Stimulated activated CD8-positive, alpha-beta memory T cell treated with anti-CD3 and anti-CD28 coated beads, Interleukin-15, amount 100 ng/mL, for 4 hours (primary cell): ENCODE measurements at regions not wholly inside any gene's neighbourhood (a gene's known extent, or its start where the extent isn't known, plus 50 kb on each side); places are given as distances from the start of the nearest gene placed in this dataset.

Experiments
- DNase-seq, 2 donors: peaks; one replicate each; pipeline ENCODE4 v3.0.0-alpha.2; 2020; ENCODE audit warnings: low read depth in 2 of 2

DNA sequence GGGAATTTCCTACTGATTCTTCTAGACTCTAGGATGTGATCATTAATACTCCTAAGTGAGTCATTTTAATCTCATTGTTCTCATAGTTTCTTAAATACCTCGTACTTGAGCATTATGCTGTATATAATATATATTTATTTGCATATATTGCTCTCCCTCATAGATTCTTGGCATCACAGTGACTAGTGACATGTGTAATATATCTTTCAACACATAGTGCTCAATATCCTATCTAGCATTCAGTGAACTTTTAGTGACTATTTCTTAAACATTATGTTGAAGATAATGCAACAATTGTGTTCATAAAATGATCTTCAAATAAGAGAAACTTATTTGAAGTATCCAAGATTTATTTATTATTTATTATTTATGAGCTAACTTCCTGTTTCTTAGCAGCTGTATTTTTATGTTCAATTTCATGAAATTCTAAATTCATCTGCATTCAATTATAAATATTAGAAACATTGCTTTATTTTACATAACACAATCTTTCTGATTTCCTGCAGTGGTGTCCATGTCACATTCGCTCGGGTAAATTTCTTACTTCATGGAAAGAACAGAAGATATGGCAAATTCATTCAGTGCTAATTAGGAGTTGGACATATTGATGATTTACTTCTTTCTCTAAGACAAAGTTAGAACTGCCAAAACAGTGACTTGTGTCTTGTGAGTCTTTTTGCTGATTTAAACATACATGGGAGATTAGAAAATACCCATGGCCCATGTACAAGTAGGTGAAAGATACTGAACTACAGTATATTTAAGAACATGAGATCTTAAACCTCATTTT lies 1095.5 kb upstream of the IGFBP7 start:
- no peak for DNase-seq

DNA sequence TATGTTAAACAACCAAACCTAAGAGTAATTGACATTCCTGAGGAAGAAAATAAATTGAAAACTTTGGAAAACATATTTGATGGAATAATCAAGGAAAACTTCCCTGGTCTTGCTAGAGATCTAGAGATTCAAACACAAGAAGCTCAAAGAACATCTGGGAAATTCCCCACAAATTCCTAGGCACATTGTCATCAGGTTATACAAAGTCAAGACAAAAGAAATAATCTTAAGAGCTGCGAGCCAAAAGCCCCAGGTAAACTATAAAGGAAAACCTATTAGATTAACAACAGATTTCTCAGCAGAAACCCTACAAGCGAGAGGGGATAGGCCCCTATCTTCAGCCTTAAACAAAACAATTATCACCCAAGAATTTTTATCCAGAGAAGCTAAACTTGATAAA lies 1082.0 kb upstream of the IGFBP7 start:
- DNase-seq = no peak

DNA sequence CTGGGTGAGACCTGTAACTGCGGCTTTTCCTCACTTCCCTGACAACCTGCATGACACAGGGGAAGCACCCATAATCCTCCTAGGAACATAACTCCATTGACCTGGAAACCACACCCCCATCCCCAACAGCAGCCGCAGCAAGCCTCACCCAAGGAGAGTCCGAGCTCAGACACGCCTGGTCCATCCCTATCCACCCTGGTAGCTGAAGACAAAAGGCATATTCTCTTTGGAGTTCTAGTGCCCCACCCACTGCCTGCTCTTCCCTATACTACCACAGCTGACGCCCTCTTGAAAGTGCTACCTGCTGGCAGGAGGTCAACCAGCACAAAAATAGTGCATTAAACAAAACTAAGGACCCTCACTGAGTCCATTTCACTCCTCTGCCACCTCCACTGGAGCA lies 1080.9 kb upstream of the IGFBP7 start:
- no peak for DNase-seq

DNA sequence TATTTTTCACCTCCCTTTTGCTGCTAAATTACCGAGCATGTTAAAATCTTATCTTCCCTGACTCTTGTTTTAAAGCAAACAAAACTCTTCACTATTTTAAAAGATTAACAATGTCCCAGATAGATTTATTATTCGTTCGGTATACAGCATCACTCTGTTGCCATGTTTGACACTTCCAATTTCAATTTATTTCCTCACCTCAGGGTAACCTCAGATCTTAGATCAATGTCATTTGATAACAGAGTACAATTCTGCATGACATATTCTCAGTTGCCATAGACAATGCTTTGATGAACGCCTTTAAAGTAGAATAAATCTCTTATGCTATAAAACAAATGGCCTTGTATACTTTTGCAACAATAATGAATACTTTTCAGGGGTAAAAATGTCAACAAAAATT lies 1078.1 kb upstream of the IGFBP7 start:
- DNase-seq = no peak

GRCh38 chr4:58175024-58175423 lies 1064.8 kb upstream of the IGFBP7 start:
- no peak for DNase-seq

GRCh38 chr4:58166490-58166889 lies 1056.3 kb upstream of the IGFBP7 start:
- DNase-seq = no peak

DNA sequence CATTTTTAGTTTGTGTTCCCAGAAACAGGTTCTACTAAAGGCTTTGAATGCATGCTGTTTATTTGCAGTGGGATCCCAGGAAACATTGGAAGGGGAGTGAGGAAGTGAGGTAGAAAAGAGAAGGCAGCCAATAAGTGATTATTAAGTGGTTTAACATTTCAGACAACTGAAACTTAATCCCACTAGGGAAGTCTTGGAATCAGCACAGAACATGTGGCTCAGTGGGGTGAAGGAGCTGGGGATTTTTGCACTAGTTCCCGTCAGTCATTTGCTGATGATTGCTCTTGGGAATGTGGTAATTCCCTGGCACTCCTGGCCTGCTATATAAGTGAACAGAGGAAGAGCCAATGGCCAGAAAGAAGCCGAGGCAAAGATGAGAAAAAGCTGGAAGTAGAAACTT lies 1053.0 kb upstream of the IGFBP7 start:
- DNase-seq = no peak

DNA sequence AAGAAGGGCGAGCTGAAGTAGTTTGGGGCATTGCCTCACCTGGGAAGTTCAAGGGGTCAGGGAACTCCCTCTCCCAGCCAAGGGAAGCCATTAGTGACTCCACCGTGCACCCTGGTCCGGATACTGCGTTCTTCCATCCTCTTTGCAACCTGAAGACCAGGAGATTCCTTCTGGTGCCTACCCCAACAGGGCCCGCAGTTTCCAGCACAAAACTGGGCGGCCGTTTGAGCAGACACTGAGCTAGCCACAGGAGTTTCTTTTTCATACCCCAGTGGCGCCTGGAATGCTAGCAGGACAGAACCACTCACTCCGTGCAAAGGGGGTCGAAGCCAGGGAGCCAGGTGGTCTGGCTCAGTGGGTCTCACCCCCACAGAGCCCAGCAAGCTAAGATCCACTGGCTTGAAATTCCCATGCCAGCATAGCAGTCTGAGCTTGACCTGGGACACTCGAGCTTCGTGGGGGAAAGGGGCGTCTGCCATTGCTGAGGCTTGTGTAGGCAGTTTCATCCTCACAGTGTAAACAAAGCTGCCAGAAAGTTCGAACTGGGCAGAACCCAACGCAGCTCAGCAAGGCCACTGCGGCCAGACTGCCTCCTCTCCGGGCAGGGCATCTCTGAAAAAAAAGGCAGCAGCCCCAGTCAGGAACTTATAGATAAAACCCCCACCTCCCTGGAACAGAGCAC lies 1039.4 kb upstream of the IGFBP7 start:
- DNase-seq = no peak

- DNase-seq = no peak
Observed at GRCh38 chr4:58144721-58145120, 1034.5 kb upstream of the IGFBP7 start.

DNA sequence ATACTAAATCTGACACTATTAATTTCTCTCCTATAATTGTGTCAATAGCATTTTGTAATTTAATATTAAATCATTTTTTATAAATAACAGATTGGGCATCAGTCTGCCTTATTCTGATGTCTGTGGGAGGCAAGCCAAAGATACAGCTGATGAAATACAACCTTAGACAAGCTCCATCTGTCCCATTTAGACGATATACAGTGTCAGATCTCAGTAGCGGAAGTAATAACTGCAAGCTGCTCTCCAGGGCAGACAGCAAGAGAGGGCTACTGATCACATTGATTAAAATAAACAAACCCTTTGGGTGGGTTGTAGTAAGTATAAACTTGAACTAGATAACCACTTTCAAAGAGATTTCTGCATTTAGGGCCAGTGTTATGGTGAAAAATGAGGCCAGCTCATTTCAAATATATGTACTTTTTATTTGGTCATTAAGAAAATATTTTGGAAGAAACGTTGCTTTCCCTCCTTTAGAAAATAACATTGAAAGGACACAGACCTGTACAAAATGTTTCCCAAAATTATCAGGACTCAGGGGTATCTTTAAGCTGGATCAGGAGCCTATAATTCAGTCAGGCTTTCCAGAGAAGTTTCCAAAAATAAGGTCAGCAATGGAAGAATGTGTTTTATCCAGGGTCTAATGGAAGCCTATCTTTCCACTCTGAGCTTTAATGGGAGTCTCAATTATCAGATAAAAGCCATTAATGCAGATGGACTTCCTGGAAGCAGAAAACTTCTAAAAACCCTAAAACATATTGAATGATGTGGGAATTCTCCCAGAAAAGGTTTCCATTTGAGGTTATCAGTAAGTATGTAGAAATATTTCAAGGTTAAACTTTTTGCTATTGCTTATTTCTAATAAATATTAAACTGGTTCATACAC lies 1028.8 kb upstream of the IGFBP7 start:
- no peak for DNase-seq

DNA sequence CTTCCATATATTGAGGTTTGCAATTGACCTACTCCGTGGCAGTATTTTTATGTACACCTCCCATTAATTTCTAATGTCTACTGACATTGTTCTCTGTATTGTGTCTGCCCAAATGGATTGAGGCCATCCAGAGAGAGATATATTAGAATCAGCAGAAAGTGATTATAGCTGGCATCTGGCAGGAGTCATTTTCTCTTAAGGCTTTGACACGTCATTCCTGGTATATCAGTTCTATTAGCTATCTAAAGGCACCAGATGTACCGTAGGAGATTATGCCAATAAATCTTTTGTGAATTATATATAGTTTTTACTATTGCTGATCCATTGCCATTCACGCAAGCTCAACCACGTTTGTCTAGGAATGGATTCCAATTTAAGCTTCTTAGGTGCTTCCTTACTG lies 1026.4 kb upstream of the IGFBP7 start:
- no peak for DNase-seq

GRCh38 chr4:58127680-58128079 lies 1017.5 kb upstream of the IGFBP7 start:
- DNase-seq = no peak

DNA sequence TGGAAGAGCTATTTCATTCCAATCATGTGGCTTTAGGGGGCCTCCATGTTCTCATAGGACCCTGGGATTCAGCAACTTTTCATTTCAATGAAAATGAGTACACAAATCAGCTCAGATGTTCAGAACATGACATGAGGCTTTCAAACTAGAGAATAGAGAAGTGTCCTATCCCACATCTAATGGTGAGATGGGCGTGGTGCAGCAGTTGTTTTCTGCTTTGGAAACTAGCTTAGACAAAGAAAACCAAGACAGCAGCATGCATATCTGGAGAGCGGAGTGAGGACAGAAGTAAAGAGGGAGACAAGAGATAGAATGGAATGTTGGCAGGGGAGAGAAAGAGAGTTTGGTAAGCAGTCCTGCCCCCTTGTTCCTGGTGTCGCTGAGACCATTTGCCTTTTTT lies 1009.1 kb upstream of the IGFBP7 start:
- no peak for DNase-seq

- DNase-seq = no peak
Observed at GRCh38 chr4:58113126-58113525, 1002.9 kb upstream of the IGFBP7 start.

- DNase-seq = no peak
Observed at GRCh38 chr4:58111818-58112217, 1001.6 kb upstream of the IGFBP7 start.

DNA sequence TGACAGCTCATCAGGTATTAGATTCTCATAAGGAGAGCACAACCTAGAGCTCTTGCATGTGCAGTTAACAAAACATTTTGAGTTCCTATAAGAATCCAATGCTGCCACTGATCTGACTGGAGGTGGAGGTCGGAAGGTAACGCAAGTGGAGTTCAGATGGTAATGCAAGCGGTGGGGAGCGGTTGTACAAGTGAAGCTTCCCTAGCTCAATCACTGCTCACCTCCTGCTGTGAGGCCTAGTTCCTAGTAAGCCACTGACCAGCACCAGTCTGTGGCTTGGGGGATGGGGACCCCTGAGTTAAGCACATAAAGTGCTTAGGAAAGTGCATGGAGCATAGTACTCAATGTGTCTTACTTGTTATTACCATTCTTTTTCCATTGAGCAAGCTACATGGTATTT lies 983.2 kb upstream of the IGFBP7 start:
- no peak for DNase-seq

GRCh38 chr4:58090539-58090938 lies 980.4 kb upstream of the IGFBP7 start:
- no peak for DNase-seq

DNA sequence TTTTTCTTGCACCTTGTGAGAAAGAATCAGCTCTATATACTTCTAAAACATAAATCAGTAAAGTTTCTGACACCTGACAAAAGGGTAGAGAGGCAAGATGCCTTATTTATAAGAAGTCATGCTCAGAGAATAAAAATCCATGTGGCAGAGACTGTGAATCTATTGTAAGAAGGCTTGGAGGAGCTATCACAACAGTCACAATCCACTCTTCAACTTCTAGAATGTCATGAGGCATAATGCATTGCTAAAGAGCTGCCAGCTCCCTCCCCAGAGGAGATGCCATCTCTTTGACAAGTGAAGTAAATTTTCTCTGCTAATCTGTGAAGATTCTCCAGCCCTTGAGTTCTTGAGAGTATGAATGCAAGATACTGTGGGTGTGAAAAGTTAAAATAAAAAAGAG lies 971.2 kb upstream of the IGFBP7 start:
- DNase-seq = no peak

- DNase-seq = no peak
Observed at GRCh38 chr4:58075724-58076123, 965.5 kb upstream of the IGFBP7 start.

GRCh38 chr4:58074382-58074781 lies 964.2 kb upstream of the IGFBP7 start:
- DNase-seq = no peak

- no peak for DNase-seq
Observed at GRCh38 chr4:58070726-58071125, 960.5 kb upstream of the IGFBP7 start.

DNA sequence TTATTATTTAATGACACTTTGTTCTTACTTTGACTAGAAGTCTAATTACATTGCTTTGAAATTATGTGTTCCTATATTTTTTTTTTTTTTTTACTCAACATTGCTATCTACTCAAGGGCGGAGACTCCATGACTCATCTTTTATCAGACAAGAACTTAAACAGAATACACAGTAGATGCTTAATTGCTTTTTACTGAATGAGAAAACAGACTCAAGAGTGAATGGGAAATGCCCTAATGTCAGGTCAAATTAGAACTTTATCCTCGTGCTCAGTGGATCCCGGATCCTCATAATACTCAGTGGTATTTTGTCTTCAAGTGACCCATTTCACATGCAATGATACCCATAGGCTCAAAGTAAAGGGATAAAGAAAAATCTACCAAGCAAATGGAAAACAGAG lies 954.5 kb upstream of the IGFBP7 start:
- no peak for DNase-seq
